Gastrocnemius medialis (tissue), 4 donors: ENCODE measurements at regions not wholly inside any gene's neighbourhood (a gene's known extent, or its start where the extent isn't known, plus 50 kb on each side); places are given as distances from the start of the nearest gene placed in this dataset.

ENCODE experiments used
- POLR2A ChIP-seq, 2 donors: fragments of 450-650 bp; IDR thresholded peaks; one replicate each; pipeline ENCODE4 v1.6.1; 2017; ENCODE audit warnings: antibody characterized with exemption in 2 of 2, mild to moderate bottlenecking in 2 of 2, moderate library complexity in 2 of 2
- TF ChIP-seq, protein P1 (sequence below), 5 experiments: fragments of 450-650 bp in 3 of 5; fragments of 200-600 bp in 2 of 5; sonication (generic) in 2 of 5; IDR thresholded peaks in 4 of 5; conservative IDR thresholded peaks in 1 of 5; 1 replicate in 4 of 5; 2 replicates in 1 of 5; pipeline ENCODE4 v1.5.1; 2016 to 2019; ENCODE audit warnings: antibody characterized with exemption in 5 of 5, mild to moderate bottlenecking in 3 of 5, moderate library complexity in 3 of 5

DNA sequence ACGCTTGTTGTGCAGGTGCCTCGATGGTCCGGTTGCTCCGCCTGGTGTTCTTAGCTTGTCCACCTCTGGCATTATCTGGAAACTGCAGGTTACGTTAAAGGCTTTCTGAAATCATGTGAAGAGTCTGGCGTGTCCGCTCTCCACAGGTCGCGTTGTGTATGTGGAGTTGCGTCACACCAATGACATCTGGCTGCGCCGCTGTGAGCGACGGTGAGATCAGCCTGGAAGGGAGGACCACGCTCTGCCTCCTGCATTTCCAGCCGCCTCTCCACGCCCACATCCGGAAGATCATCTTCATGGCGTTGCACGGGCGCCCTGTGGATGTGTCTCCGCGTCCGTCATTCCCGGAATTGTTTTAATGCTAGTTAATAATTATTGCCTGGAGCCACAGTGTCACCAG lies 50.6 kb upstream of the GALNT9 start:
- TF ChIP-seq, protein P1, sequence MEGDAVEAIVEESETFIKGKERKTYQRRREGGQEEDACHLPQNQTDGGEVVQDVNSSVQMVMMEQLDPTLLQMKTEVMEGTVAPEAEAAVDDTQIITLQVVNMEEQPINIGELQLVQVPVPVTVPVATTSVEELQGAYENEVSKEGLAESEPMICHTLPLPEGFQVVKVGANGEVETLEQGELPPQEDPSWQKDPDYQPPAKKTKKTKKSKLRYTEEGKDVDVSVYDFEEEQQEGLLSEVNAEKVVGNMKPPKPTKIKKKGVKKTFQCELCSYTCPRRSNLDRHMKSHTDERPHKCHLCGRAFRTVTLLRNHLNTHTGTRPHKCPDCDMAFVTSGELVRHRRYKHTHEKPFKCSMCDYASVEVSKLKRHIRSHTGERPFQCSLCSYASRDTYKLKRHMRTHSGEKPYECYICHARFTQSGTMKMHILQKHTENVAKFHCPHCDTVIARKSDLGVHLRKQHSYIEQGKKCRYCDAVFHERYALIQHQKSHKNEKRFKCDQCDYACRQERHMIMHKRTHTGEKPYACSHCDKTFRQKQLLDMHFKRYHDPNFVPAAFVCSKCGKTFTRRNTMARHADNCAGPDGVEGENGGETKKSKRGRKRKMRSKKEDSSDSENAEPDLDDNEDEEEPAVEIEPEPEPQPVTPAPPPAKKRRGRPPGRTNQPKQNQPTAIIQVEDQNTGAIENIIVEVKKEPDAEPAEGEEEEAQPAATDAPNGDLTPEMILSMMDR (IDR thresholded peaks at IDR 0.05 in 4 of 5, conservative IDR thresholded peaks at IDR 0.05 in 1 of 5) = no peak
- no peak for TF ChIP-seq POLR2A (IDR thresholded peaks at IDR 0.05)
